ENCODE measurements at regions not wholly inside any gene's neighbourhood (a gene's known extent, or its start where the extent isn't known, plus 50 kb on each side); places are given as distances from the start of the nearest gene placed in this dataset.

GRCh38 chr13:91200486-91200885 lies 147.0 kb upstream of the MIR17HG start:
- no peak for DNase-seq (ENCODE audit: low read depth)
- no peak overlapping the region for H3K4me3 ChIP-seq (ENCODE audit: low read depth, low read length)
- no peak for TF ChIP-seq CTCF (IDR thresholded peaks at IDR 0.05; ENCODE audit: insufficient read depth, low read length)

GRCh38 chr13:91203430-91203829 lies 144.1 kb upstream of the MIR17HG start:
- DNase-seq (ENCODE audit: low read depth): no peak
- no peak for TF ChIP-seq CTCF (IDR thresholded peaks at IDR 0.05; ENCODE audit: insufficient read depth, low read length)
- no peak overlapping the region for H3K4me3 ChIP-seq (ENCODE audit: low read depth, low read length)

- no peak for DNase-seq (ENCODE audit: low read depth)
- no peak for TF ChIP-seq CTCF (IDR thresholded peaks at IDR 0.05; ENCODE audit: insufficient read depth, low read length)
- H3K4me3 ChIP-seq (ENCODE audit: low read depth, low read length): no peak overlapping the region
These were observed 140.2 kb upstream of the MIR17HG start for GRCh38 chr13:91207261-91207660.

GRCh38 chr13:91211510-91211909 lies 136.0 kb upstream of the MIR17HG start:
- no peak overlapping the region for H3K4me3 ChIP-seq (ENCODE audit: low read depth, low read length)
- no peak for TF ChIP-seq CTCF (IDR thresholded peaks at IDR 0.05; ENCODE audit: insufficient read depth, low read length)
- DNase-seq (ENCODE audit: low read depth): no peak

GRCh38 chr13:91212231-91212630 lies 135.3 kb upstream of the MIR17HG start:
- DNase-seq (ENCODE audit: low read depth): no peak
- no peak for TF ChIP-seq CTCF (IDR thresholded peaks at IDR 0.05; ENCODE audit: insufficient read depth, low read length)
- no peak overlapping the region for H3K4me3 ChIP-seq (ENCODE audit: low read depth, low read length)

GRCh38 chr13:91214031-91214430 lies 133.5 kb upstream of the MIR17HG start:
- no peak overlapping the region for H3K4me3 ChIP-seq (ENCODE audit: low read depth, low read length)
- TF ChIP-seq CTCF (IDR thresholded peaks at IDR 0.05; ENCODE audit: insufficient read depth, low read length): no peak
- DNase-seq (ENCODE audit: low read depth): no peak

GRCh38 chr13:91216928-91217700 lies 130.4 kb upstream of the MIR17HG start:
- no peak overlapping the region for H3K4me3 ChIP-seq (ENCODE audit: low read depth, low read length)
- DNase-seq (ENCODE audit: low read depth): no peak
- no peak for TF ChIP-seq CTCF (IDR thresholded peaks at IDR 0.05; ENCODE audit: insufficient read depth, low read length)
